Lung (tissue), 11 donors: ENCODE measurements at regions not wholly inside any gene's neighbourhood (a gene's known extent, or its start where the extent isn't known, plus 50 kb on each side); places are given as distances from the start of the nearest gene placed in this dataset.
A peak's percentile ranks its signal among the peaks of the same experiment; 100 is the strongest.

Experiments used
- ATAC-seq: fragments of 200-7000 bp; cut with Tn5 transposase; one replicate; pipeline ENCODE4 v1.9.1; 2020; ENCODE audit warnings: moderate number of reproducible peaks; ENCODE audit not compliant: insufficient read depth, low FRiP score
- DNase-seq, 3 donors: peaks; one replicate each; pipeline ENCODE4 v3.0.0-alpha.2; 2013 to 2017
- H3K27ac ChIP-seq, 2 donors: one replicate each; pipeline ENCODE4 v1.5.1; 2013; ENCODE audit warnings: mild to moderate bottlenecking in 2 of 2, moderate library complexity in 2 of 2, control low read depth in 1 of 2, inconsistent platforms in 1 of 2, low read depth in 1 of 2, low read length in 1 of 2
- H3K27me3 ChIP-seq, 3 donors: one replicate each; pipeline ENCODE4 v1.5.1; 2013; ENCODE audit warnings: low read length in 2 of 3; ENCODE audit not compliant: control insufficient read depth in 3 of 3, insufficient read depth in 3 of 3
- H3K36me3 ChIP-seq, 4 donors: one replicate each; pipeline ENCODE4 v1.5.1; 2013; ENCODE audit warnings: low read length in 4 of 4, mild to moderate bottlenecking in 1 of 4, moderate library complexity in 1 of 4; ENCODE audit not compliant: control insufficient read depth in 4 of 4, insufficient read depth in 4 of 4
- H3K4me1 ChIP-seq, 5 donors: one replicate each; pipeline ENCODE4 v1.5.1; 2013; ENCODE audit warnings: low read length in 5 of 5, mild to moderate bottlenecking in 2 of 5, moderate library complexity in 1 of 5; ENCODE audit not compliant: control insufficient read depth in 5 of 5, insufficient read depth in 5 of 5
- H3K4me3 ChIP-seq: one replicate; pipeline ENCODE4 v1.5.1; 2013; ENCODE audit warnings: mild to moderate bottlenecking, control low read depth, moderate library complexity
- H3K9ac ChIP-seq, 2 donors: one replicate each; pipeline ENCODE4 v1.5.1; 2013; ENCODE audit warnings: low read length in 2 of 2, control low read depth in 1 of 2; ENCODE audit not compliant: insufficient read depth in 1 of 2
- H3K9me3 ChIP-seq, 4 donors: one replicate each; pipeline ENCODE4 v1.5.1; 2013; ENCODE audit warnings: low read length in 3 of 4, mild to moderate bottlenecking in 1 of 4, moderate library complexity in 1 of 4; ENCODE audit not compliant: control insufficient read depth in 4 of 4, insufficient read depth in 3 of 4
- CTCF ChIP-seq: IDR thresholded peaks from 2 replicates; pipeline ENCODE4 v1.5.1; 2012; ENCODE audit warnings: mild to moderate bottlenecking; ENCODE audit errors: control extremely low read depth, extremely low read depth
- WGBS, 2 donors: extraction: QIAGEN DNeasy Blood & Tissue Kit; methylation state at CpG; one replicate each; pipeline ENCODE4 v1.1.7; 2013; 5-methylcytosine and 5-hydroxymethylcytosine counted together
- donor health status: control.
- donor health status: control.
- donor health status: Bipolar disorder and iron deficiency.
- donor health status: healthy.
- donor health status: DM: yes; HTN: yes; CAD: no.

- H3K36me3 ChIP-seq, result no peaks in the 10 kb centered on the region
- no peak overlapping the region for H3K27ac ChIP-seq
- DNase-seq (peak in 1 of 3 donors; percentile 41), ATAC-seq (no peak)
- H3K9me3 ChIP-seq, result no peaks in the 10 kb centered on the region
- peak overlapping the region in 1 of 2 donors; percentile 14 for H3K9ac ChIP-seq
- H3K27me3 ChIP-seq, result peaks cover 0 to 3% (median 0%) of the 10 kb centered on the region in 3 donors
- H3K4me1 ChIP-seq, result peaks cover 0 to 59% (median 18%) of the 10 kb centered on the region in 5 donors
- TF ChIP-seq CTCF, result no peak
- 87 to 92% methylated on average over 8 of the region's 8 CpGs for WGBS, 2 donors
- no peak overlapping the region for H3K4me3 ChIP-seq
These were observed 110.2 kb upstream of the CST7 start for GRCh38 chr20:24838546-24839535.

GRCh38 chr20:24840121-24840713, 108.9 kb upstream of the CST7 start:
- DNase-seq, result peak in 1 of 3 donors; percentile 46
- ATAC-seq, result no peak
- no peak for TF ChIP-seq CTCF

GRCh38 chr20:24842274-24842917, 106.7 kb upstream of the CST7 start:
- Histone ChIP-seq H3K9ac (no peak overlapping the region), H3K9me3 (no peaks in the 10 kb centered on the region), H3K4me1 (peaks cover 0 to 46% (median 14%) of the 10 kb centered on the region in 5 donors), H3K27me3 (peaks cover 0 to 3% (median 0%) of the 10 kb centered on the region in 3 donors), H3K4me3 (no peak overlapping the region), H3K36me3 (no peaks in the 10 kb centered on the region), H3K27ac (no peak overlapping the region)
- no peak for TF ChIP-seq CTCF
- ATAC-seq (no peak), DNase-seq (no peak)
- 67 to 71% methylated on average over 12 of the region's 12 CpGs for WGBS, 2 donors

More at GRCh38 chr20:24840121-24840713, 108.9 kb upstream of the CST7 start:
- H3K27me3 ChIP-seq, result peaks cover 0 to 3% (median 0%) of the 10 kb centered on the region in 3 donors
- H3K9ac ChIP-seq, result no peak overlapping the region
- H3K27ac ChIP-seq, result no peak overlapping the region
- no peaks in the 10 kb centered on the region for H3K9me3 ChIP-seq
- peaks cover 0 to 59% (median 18%) of the 10 kb centered on the region in 5 donors for H3K4me1 ChIP-seq
- no peak overlapping the region for H3K4me3 ChIP-seq
- H3K36me3 ChIP-seq, result no peaks in the 10 kb centered on the region
- 62 to 76% methylated on average over 8 of the region's 8 CpGs for WGBS, 2 donors
